HCT116 (cell line): ENCODE measurements at regions not wholly inside any gene's neighbourhood (a gene's known extent, or its start where the extent isn't known, plus 50 kb on each side); places are given as distances from the start of the nearest gene placed in this dataset.

Experiments used
- ATAC-seq: fragments of 200-7000 bp; cut with Tn5 transposase; 2 replicates; pipeline ENCODE4 v1.9.1; 2020; ENCODE audit warnings: mild to moderate bottlenecking, moderate library complexity
- BruUV-seq: library from RNA; stranded (reverse); fragments of 400-500 nt; replicated peaks from 2 replicates; lab custom pipeline; 2021; lab: Mats Ljungman, UMichigan
- CTCF ChIA-PET: fragments of 300-600 bp; sonication (Branson Sonifier 250); formaldehyde crosslinking; loops from one replicate; lab custom pipeline; 2021; ENCODE audit warnings: antibody characterized with exemption; lab: Charles Lee
- POLR2A ChIA-PET: fragments of 300-600, 350-600 bp; sonication (Branson Sonifier 250); formaldehyde crosslinking; loops from one replicate; lab custom pipeline; 2021; ENCODE audit warnings: antibody characterized with exemption; lab: Charles Lee
- RAD21 ChIA-PET, 2 experiments: fragments of 300-600 bp; sonication (Branson Sonifier 250); formaldehyde crosslinking; loops; one replicate each; lab custom pipeline; 2023; ENCODE audit warnings: low total read pairs in 2 of 2; ENCODE audit not compliant: uncharacterized antibody in 2 of 2, unreplicated experiment in 2 of 2, low non-redundant PET in 1 of 2; lab: Charles Lee
- DNase-seq: peaks from one replicate; pipeline ENCODE4 v3.0.0-alpha.2; 2010; ENCODE audit warnings: low read depth, low spot score
- H2AFZ ChIP-seq: fragments of 200-600 bp; shearing (Covaris generic), sonication (generic); 2 replicates; pipeline ENCODE4 v1.6.1; 2017; ENCODE audit warnings: low read depth, mixed run types, mixed read lengths, antibody characterized with exemption, low read length; ENCODE audit not compliant: poor library complexity, severe bottlenecking
- H3K27ac ChIP-seq: 2 replicates; pipeline ENCODE4 v1.5.1; 2012; ENCODE audit warnings: low read depth, low read length
- H3K27me3 ChIP-seq: fragments of 200-600 bp; sonication (generic); 2 replicates; pipeline ENCODE4 v1.6.1; 2016; ENCODE audit warnings: mixed run types, low read length, mixed read lengths; ENCODE audit not compliant: insufficient read depth
- H3K36me3 ChIP-seq, 2 experiments: fragments of 200-500 bp in 1 of 2; fragments of 200-600 bp in 1 of 2; sonication (Bioruptor generic) in 1 of 2; sonication (generic) in 1 of 2; 2 replicates each; pipeline versions ENCODE4 v1.5.1 to v1.6.1; 2014 to 2016; ENCODE audit warnings: low read length in 2 of 2, inconsistent platforms in 1 of 2, mixed read lengths in 1 of 2, mixed run types in 1 of 2; ENCODE audit not compliant: insufficient read depth in 2 of 2, control insufficient read depth in 1 of 2
- H3K4me1 ChIP-seq, 2 experiments: fragments of 200-600 bp in 1 of 2; sonication (generic) in 1 of 2; 2 replicates each; pipeline versions ENCODE4 v1.5.1 to v1.6.1; 2012 to 2017; ENCODE audit warnings: low read length in 2 of 2, inconsistent platforms in 1 of 2, mild to moderate bottlenecking in 1 of 2, mixed read lengths in 1 of 2, mixed run types in 1 of 2, moderate library complexity in 1 of 2; ENCODE audit not compliant: insufficient read depth in 2 of 2, control insufficient read depth in 1 of 2
- H3K4me2 ChIP-seq: fragments of 200-600 bp; sonication (generic); 2 replicates; pipeline ENCODE4 v1.6.1; 2017; ENCODE audit warnings: mixed run types, low read length, mixed read lengths
- H3K4me3 ChIP-seq, 2 experiments: fragments of 200-600 bp in 1 of 2; sonication (generic) in 1 of 2; replicated peaks in 1 of 2; 2 replicates each; pipeline ENCODE4 v1.5.1; 2011 to 2016; ENCODE audit warnings: low read length in 2 of 2, control low read depth in 1 of 2, low read depth in 1 of 2, mild to moderate bottlenecking in 1 of 2, mixed read lengths in 1 of 2, mixed run types in 1 of 2
- H3K79me2 ChIP-seq: fragments of 200-600 bp; sonication (generic); 2 replicates; pipeline ENCODE4 v1.6.1; 2017; ENCODE audit warnings: mild to moderate bottlenecking, mixed run types, low read length, moderate library complexity, mixed read lengths; ENCODE audit not compliant: insufficient read depth
- H3K9ac ChIP-seq: fragments of 200-600 bp; sonication (generic); 2 replicates; pipeline ENCODE4 v1.6.1; 2016; ENCODE audit warnings: low read length, mixed read lengths
- H3K9me2 ChIP-seq: fragments of 200-600 bp; sonication (generic), shearing (Covaris generic); 2 replicates; pipeline ENCODE4 v1.6.1; 2017; ENCODE audit warnings: mixed run types, mild to moderate bottlenecking, moderate library complexity; ENCODE audit not compliant: insufficient read depth
- H3K9me3 ChIP-seq, 2 experiments: fragments of 200-500 bp in 1 of 2; fragments of 200-600 bp in 1 of 2; sonication (Bioruptor generic) in 1 of 2; sonication (generic) in 1 of 2; 2 replicates each; pipeline ENCODE4 v1.6.1; 2014 to 2017; ENCODE audit warnings: low read length in 2 of 2, mixed read lengths in 2 of 2, inconsistent platforms in 1 of 2, low read depth in 1 of 2, mild to moderate bottlenecking in 1 of 2, mixed run types in 1 of 2, moderate library complexity in 1 of 2; ENCODE audit not compliant: control insufficient read depth in 1 of 2, insufficient read depth in 1 of 2
- H4K20me1 ChIP-seq: fragments of 200-600 bp; sonication (generic), shearing (Covaris generic); 2 replicates; pipeline ENCODE4 v1.6.1; 2017; ENCODE audit warnings: mixed run types, mild to moderate bottlenecking, moderate library complexity; ENCODE audit not compliant: insufficient read depth
- ELF1 ChIP-seq: IDR thresholded peaks from 2 replicates; pipeline ENCODE4 v1.6.1; 2012; ENCODE audit warnings: low read depth, borderline replicate concordance
- EZH2phosphoT487 ChIP-seq: fragments of 200-600 bp; IDR thresholded peaks from 2 replicates; pipeline ENCODE4 v1.6.1; 2018; ENCODE audit warnings: antibody characterized with exemption, borderline replicate concordance
- FOSL1 ChIP-seq: IDR thresholded peaks from 2 replicates; pipeline ENCODE4 v1.6.1; 2012; ENCODE audit warnings: low read depth
- POLR2A ChIP-seq: IDR thresholded peaks from 2 replicates; pipeline ENCODE4 v1.7.0; 2011; ENCODE audit warnings: borderline replicate concordance; ENCODE audit not compliant: insufficient read depth, insufficient read length; ENCODE audit errors: extremely low read depth
- RAD21 ChIP-seq: IDR thresholded peaks from 2 replicates; pipeline ENCODE4 v1.6.1; 2012; ENCODE audit warnings: low read depth, mild to moderate bottlenecking
- SIN3A ChIP-seq: IDR thresholded peaks from 2 replicates; pipeline ENCODE4 v1.6.1; 2012; ENCODE audit warnings: low read depth
- SRF ChIP-seq: IDR thresholded peaks from 2 replicates; pipeline ENCODE4 v1.6.1; 2012; ENCODE audit warnings: low read depth
- YY1 ChIP-seq: IDR thresholded peaks from 2 replicates; pipeline ENCODE4 v1.6.1; 2011; ENCODE audit warnings: low read length, low read depth, moderate library complexity, mild to moderate bottlenecking; ENCODE audit not compliant: insufficient replicate concordance; ENCODE audit errors: extremely low read depth
- ZFX ChIP-seq: fragments of 450-650 bp; IDR thresholded peaks from 2 replicates; pipeline ENCODE4 v1.6.1; 2017
- ZNF274 ChIP-seq: fragments of 200-500 bp; sonication (Bioruptor generic); IDR thresholded peaks from 2 replicates; pipeline ENCODE4 v1.6.1; 2014; ENCODE audit warnings: mild to moderate bottlenecking, low read depth, low read length, inconsistent platforms
- intact Hi-C: fragments of 100-400 bp; cut with micrococcal nuclease; formaldehyde crosslinking; loops from 2 replicates; pipeline ENCODE4 v1.10.0; 2022
- TF ChIP-seq, protein P1 (sequence below): IDR thresholded peaks from 2 replicates; pipeline ENCODE4 v1.6.1; 2012; ENCODE audit warnings: low read depth

DNA sequence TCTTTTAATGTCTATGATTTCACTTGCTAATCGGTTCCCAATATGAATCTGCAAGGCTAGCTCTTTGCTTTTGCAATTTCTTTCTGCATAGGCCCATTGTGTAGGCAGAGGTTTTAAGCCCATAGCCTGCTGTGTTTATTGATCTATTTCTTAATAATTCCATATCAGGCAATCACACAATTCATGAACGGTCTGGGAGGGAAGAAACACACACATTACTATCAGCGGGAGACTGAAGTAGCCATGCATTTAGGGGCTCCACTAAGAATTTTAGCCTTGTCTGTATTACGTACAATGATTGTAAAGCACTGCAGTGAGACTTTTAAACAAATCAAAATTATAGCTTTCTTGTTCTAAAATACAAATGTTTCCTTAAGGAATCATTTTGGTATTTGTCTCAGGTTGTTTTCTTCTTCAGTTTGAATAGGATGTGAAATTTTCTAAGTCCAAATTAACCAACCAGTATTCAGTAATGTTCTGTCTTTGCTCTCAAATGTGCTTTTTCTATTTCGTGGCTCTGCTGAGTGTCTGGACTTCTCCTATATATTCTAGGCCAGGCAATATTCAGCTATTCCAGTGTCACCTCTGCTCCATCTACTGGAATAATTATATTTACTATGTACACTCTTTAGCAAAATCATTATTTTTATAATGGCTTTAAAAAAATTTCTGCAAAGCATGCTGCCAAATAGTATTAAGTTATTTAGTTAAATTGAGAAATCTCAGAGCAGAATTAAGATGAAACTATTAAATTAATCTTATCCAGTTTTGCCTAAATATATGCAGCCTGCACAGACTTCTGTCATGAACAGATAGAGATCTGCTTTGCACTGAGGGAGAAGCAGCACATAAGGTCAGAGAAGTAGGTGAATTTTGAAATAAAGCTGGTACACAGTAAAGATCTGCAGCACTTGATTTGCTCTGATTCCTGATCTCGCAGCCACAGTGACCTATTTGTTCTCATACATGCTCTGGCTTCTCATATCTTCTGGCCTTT lies 103.0 kb upstream of the NAALADL2 start:
- ChIA-PET POLR2A (no interaction called here), RAD21 (no interaction called here), CTCF (no interaction called here)
- DNase-seq (no peak), ATAC-seq (no peak)
- H2AFZ ChIP-seq: no peak overlapping the region
- no peak overlapping the region for H3K4me3 ChIP-seq
- H3K4me1 ChIP-seq: no peaks in the 10 kb centered on the region
- no peaks in the 10 kb centered on the region for H3K9me3 ChIP-seq
- no peaks in the 10 kb centered on the region for H3K9me2 ChIP-seq
- BruUV-seq: no TSS peak
- no peak overlapping the region for H3K4me2 ChIP-seq
- TF ChIP-seq FOSL1 (no peak), POLR2A (no peak), ZNF274 (no peak), ZFX (no peak)
- intact Hi-C loops: no loop called here
- H3K9ac ChIP-seq: no peak overlapping the region
- H3K36me3 ChIP-seq: no peaks in the 10 kb centered on the region
- no peaks in the 10 kb centered on the region for H4K20me1 ChIP-seq
- no peaks in the 10 kb centered on the region for H3K79me2 ChIP-seq
- no peaks in the 10 kb centered on the region for H3K27me3 ChIP-seq
- H3K27ac ChIP-seq: no peak overlapping the region

DNA sequence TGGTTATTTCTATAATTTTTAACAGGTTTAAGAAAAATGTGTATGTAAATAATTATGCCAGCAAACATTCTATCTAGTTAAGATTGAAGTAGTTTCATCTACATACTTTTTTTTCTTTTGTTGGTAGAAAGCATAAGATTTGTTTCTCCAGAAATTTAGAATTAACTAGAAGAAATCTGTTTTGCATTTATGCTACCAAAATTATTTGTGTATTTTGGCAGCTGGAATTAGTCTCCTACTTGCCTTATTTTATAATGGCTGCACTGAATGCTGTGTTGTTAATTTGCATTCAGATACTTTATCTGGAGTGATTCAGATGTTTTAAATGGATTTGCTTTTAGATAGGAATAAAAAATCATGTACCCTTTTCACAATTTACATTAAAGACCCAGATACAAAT lies 100.2 kb upstream of the NAALADL2 start:
- H3K36me3 ChIP-seq: no peaks in the 10 kb centered on the region
- no peaks in the 10 kb centered on the region for H3K4me1 ChIP-seq
- no peaks in the 10 kb centered on the region for H4K20me1 ChIP-seq
- no peak overlapping the region for H3K4me3 ChIP-seq
- ATAC-seq (no peak), DNase-seq (no peak)
- RAD21 ChIA-PET: no interaction called here
- no peaks in the 10 kb centered on the region for H3K79me2 ChIP-seq
- no peak overlapping the region for H3K4me2 ChIP-seq
- no peaks in the 10 kb centered on the region for H3K9me2 ChIP-seq
- H2AFZ ChIP-seq: no peak overlapping the region
- no peaks in the 10 kb centered on the region for H3K9me3 ChIP-seq
- BruUV-seq: no TSS peak
- TF ChIP-seq EZH2phosphoT487 (no peak), RAD21 (no peak), SIN3A (no peak), ELF1 (no peak), POLR2A (no peak), SRF (no peak), YY1 (no peak)
- TF ChIP-seq, protein P1, sequence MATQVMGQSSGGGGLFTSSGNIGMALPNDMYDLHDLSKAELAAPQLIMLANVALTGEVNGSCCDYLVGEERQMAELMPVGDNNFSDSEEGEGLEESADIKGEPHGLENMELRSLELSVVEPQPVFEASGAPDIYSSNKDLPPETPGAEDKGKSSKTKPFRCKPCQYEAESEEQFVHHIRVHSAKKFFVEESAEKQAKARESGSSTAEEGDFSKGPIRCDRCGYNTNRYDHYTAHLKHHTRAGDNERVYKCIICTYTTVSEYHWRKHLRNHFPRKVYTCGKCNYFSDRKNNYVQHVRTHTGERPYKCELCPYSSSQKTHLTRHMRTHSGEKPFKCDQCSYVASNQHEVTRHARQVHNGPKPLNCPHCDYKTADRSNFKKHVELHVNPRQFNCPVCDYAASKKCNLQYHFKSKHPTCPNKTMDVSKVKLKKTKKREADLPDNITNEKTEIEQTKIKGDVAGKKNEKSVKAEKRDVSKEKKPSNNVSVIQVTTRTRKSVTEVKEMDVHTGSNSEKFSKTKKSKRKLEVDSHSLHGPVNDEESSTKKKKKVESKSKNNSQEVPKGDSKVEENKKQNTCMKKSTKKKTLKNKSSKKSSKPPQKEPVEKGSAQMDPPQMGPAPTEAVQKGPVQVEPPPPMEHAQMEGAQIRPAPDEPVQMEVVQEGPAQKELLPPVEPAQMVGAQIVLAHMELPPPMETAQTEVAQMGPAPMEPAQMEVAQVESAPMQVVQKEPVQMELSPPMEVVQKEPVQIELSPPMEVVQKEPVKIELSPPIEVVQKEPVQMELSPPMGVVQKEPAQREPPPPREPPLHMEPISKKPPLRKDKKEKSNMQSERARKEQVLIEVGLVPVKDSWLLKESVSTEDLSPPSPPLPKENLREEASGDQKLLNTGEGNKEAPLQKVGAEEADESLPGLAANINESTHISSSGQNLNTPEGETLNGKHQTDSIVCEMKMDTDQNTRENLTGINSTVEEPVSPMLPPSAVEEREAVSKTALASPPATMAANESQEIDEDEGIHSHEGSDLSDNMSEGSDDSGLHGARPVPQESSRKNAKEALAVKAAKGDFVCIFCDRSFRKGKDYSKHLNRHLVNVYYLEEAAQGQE: no peak
- CTCF ChIA-PET: no interaction called here
- H3K27ac ChIP-seq: no peak overlapping the region
- intact Hi-C loops: no loop called here
- no peaks in the 10 kb centered on the region for H3K27me3 ChIP-seq
- H3K9ac ChIP-seq: no peak overlapping the region
- POLR2A ChIA-PET: no interaction called here
